T1000 (cell line): ENCODE measurements at regions not wholly inside any gene's neighbourhood (a gene's known extent, or its start where the extent isn't known, plus 50 kb on each side); places are given as distances from the start of the nearest gene placed in this dataset.
"Not testable (repeated sequence)": the region's sequence is repeated elsewhere in the genome, so short reads cannot be mapped to it uniquely, and the experiment has no call there.

Source experiments
- DNase-seq: peaks from one replicate; lab custom pipeline; 2025; ENCODE audit warnings: mixed read lengths; lab: John Stamatoyannopoulos, UW

GRCh38 chr12:14213542-14213941 lies 151.9 kb upstream of the ATF7IP start:
- no peak for DNase-seq

DNA sequence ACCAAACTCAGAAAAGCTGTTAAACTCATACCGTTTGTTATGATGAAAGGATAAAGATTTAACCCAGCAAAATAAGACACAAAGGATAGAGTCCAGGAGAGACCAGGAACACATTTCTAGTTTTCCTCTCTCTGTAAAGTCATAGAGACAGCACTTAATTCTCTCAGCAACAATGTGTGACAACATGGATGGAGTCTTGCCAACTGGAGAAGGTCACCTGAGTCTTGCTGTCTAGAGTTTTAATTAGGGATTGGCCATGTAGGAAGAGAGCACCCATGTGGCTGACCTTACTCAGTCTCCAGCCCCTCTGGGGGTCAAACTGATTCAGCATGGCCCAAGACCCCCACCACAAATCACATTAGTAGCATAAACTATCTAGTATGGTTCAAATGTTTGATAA lies 151.0 kb upstream of the ATF7IP start:
- DNase-seq, result no peak

DNA sequence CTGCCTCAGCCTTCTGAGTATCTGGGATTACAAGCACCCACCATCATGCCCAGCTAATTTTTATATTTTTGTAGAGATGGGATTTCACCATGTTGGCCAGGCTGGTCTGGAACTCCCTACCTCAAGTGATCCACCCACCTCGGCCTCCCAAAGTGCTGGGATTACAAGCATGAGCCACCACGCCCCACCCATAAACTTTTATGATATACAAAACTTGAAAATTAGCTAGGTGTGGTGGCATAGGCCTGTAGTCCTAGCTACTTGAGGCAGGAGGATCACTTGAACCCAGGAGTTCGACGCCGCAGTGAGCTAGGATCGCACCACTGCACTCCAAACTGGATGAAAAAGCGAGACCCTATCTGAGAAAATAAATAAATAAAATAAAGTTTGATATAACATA lies 149.5 kb upstream of the ATF7IP start:
- DNase-seq, result not testable (repeated sequence)

GRCh38 chr12:14216405-14217294 lies 148.8 kb upstream of the ATF7IP start:
- DNase-seq, result no peak

DNA sequence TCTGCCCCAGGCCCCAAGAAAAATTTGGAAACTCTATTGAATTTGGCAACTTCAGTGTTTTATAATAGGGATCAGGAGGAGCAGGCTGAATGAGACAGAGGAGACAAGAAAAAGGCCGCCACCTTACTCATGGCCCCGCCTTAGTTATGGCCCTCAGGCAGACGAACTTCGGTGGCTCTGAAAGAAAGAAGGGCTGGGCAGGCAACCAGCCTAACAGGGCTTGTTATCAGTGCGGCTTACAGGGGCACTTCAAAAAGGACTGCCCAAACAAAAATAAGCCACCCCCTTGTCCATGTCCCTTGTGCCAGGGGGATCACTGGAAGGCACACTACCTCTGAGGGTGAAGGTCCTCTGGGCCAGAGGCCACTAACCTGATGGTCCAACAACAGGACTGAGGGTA lies 146.3 kb upstream of the ATF7IP start:
- no peak for DNase-seq

DNA sequence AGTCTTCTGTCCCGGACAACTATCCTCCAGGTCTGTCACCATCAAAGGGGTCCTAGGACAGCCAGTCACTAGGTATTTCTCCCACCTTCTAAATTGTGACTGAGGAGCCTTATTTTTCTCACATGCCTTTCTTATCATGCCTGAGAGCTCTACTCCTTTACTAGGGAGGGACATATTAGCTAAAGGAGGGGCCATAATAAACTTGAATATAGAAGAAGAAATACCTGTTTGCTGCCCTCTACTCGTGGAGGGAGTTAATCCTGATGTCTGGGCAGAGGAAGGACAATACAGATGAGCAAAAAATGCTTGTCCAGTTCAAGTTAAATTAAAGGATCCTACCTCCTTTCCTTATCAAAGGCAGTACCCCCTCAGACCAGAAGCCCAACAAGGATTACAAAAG lies 145.8 kb upstream of the ATF7IP start:
- DNase-seq, result not testable (repeated sequence)

GRCh38 chr12:14225064-14225463 lies 140.4 kb upstream of the ATF7IP start:
- no peak for DNase-seq

DNA sequence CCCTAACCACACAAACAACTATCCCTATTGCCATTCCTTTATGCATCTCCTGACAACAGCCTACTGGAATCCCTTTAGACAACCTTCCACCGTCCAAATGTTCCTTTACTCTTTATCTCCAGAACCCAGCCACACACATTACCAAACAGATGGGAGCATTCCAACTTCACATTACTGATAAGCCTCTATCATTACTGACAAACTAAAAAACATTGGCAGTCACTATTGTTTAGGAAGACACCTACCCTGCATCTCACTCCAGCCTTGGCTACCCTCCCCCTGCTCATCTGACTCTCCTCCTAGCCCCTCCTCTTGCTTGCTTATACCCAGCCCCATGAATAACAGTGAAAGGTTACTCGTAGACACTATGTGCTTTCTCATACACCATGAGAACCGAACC lies 130.3 kb upstream of the ATF7IP start:
- DNase-seq, result not testable (repeated sequence)

DNA sequence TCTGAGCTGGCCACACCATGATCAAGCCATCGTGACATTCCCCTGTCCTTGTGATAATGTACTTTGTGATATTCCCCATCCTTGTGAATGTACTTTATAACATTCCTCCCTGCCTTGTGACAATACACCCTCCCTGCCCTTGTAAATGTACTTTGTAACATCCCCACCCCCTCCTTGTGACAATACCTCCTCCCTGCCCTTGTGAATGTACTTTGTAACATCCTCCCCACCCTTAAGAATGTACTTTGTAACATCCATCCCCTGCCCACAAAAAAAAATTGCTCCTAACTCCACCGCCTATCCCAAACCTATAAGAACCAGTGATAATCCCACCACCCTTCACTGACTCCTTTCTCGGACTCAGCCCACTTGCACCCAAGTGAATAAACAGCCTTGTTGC lies 128.8 kb upstream of the ATF7IP start:
- DNase-seq, result not testable (repeated sequence)

DNA sequence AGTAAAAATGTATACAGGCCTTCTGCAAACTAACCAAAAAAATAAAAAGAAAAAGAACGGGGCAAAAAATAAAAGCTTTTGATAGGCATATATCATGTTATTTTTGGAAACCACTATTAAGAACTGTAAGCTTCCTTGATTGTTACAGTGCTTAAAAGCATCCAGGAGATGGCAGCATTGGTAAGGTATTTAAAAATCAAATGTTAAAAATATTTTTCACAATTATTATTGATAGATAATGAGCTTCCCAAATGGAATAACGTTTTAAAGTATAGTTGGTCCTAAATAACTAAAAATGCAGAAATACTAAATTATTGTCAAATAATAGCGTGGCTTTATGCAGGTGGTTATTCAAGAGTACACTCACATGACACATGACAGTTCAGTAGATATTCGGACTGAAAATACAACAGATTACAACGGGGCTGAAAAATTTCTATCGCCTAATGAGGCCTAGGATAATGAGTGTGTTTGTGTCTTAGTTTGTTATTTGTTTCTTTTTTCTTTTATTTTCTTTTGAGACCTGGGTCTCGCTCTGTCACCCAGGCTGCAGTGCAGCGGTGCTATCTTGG lies 127.2 kb upstream of the ATF7IP start:
- no peak for DNase-seq

DNA sequence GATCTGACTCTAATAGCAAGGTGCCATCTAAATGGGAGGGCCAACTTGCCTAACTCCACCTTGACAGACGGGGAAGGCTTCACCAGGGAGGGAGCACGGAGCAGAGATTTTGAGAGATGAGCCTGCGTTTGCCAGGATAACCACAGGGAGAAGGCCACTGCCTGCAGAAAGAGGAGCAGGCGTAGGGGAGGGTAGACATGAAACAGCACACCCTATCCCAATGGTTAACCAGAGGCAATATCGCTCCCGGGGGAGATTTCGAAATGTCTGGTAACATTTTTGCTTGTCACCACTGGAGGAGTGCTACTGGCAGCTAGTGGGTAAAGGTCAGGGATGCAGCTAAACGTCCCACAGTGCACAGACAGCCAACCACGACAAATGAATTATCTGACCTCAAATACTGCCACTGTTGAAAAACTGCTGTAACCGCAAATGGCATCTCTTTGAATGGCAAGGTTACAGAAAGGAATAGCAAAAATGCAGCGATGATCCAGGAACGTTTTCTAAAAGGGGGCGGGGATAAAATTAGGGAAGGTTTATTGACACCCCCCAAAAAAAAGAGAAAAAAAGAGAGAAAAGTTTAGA lies 126.0 kb upstream of the ATF7IP start:
- peak; percentile 62 for DNase-seq

DNA sequence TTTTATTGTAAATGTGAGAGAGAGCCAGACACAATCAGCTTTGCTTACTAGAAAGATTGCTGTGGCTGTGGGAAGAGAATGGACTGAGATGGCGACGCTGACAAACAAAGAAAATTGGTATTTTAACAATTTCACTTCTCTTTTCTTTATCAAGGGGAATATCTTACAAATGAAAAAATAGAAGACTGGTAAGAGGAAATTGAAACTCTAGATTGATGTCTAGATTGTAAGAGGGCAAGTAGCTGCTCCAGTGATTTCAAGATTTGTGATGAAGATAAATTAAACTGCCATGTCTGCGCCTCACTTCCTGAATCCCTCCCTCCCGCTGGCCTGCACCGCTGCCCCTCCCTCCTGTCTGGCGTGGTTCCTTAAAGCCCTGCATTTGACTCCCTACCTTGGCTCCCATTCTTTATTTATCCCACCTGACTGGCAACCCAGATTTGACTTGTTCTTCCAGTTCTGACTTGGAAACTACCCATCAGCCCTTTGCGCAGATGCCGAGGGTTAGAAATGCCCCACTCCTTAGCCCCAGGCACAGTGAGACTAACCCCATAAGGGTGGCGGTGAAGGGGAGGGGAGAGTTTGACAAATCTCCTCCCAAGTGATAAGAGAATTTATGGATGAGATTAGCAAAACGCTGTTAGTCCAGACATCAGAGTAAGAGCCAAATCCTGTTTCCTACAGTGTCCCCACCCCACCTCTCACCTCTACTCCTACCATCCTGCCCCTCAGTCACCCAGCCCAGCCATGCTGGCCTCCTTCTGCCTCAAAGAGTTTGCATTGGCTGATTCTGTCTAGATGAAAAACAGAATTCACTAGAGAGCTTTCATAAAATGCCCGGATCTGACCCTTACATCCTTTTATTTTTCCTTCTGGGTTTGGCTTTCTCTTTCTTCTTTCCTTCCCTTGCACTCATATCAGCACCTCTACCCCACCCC lies 125.3 kb upstream of the ATF7IP start:
- no peak for DNase-seq

- DNase-seq, result no peak
Observed at GRCh38 chr12:14240873-14241220, 124.6 kb upstream of the ATF7IP start.

GRCh38 chr12:14242825-14243224 lies 122.7 kb upstream of the ATF7IP start:
- DNase-seq, result not testable (repeated sequence)

GRCh38 chr12:14243941-14244340 lies 121.5 kb upstream of the ATF7IP start:
- no peak for DNase-seq

GRCh38 chr12:14244876-14245669 lies 120.4 kb upstream of the ATF7IP start:
- no peak for DNase-seq

- no peak for DNase-seq
Observed at GRCh38 chr12:14247166-14247565, 118.3 kb upstream of the ATF7IP start.

DNA sequence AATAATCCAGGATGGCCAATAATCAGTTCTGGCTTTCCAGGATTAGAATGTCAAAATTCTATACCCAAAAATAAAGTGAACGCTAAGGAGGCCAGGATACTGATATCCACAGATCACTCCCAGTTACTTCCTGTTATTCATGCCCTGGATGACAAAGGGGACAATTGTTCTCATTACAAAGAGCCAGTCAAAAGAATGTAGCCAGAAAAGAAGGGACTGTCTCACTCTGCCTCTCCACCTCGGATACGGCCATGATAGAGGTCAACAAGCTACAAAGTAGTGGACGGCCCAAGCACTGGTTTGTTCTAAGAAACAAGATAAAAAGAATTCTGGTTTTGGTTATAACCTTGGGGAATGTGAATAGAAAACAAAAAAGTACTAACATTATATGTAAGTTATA lies 116.1 kb upstream of the ATF7IP start:
- DNase-seq, result no peak

- DNase-seq, result no peak
Observed at GRCh38 chr12:14252697-14253096, 112.8 kb upstream of the ATF7IP start.

GRCh38 chr12:14253496-14253895 lies 112.0 kb upstream of the ATF7IP start:
- DNase-seq, result no peak

DNA sequence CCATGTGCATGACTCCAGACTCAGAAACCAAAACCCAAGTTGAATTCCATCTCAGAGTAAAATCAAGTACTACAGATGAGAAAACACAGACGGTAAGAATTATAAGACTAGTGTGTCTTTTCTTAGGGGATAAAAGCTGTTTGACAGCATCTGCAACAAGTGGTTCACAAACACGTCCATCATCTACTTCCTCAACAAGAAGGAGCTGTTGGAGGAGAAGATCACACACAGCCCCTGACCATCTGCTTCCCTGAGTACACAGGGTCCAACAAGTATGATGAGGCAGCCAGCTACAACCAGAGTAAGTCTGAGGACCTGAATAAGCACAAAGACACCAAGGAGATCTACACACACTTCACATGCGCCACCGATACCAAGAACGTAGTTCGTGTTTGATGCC lies 110.7 kb upstream of the ATF7IP start:
- DNase-seq, result no peak
